C4-2B (cell line): ENCODE measurements at regions not wholly inside any gene's neighbourhood (a gene's known extent, or its start where the extent isn't known, plus 50 kb on each side); places are given as distances from the start of the nearest gene placed in this dataset.

Experiments used
- ZFX ChIP-seq: fragments of 450-650 bp; IDR thresholded peaks from 2 replicates; pipeline ENCODE4 v1.6.1; 2017
- TF ChIP-seq, protein P1 (sequence below): fragments of 450-650 bp; conservative IDR thresholded peaks from 2 replicates; pipeline ENCODE4 v1.5.1; 2017; ENCODE audit warnings: mild to moderate bottlenecking

DNA sequence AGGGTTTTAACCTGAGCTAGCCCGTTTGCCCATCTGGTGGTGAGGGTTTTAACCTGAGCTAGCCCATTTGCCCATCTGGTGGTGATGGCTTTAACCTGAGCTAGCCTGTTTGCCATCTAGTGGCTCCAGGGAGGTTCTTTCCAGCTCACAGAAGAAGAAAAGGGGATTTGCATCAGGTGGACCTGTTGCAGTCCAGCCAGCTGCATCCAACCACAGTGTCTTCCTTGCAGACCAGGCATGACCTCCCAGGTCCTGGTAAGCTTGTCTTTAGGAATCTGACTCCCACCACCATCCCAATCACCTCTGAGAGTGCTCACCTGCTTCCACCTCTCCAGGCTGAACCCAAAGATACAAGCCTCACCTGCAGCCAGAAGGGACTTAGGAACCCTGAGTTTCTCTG, 62.4 kb upstream of the EMX2 start:
- TF ChIP-seq, protein P1, sequence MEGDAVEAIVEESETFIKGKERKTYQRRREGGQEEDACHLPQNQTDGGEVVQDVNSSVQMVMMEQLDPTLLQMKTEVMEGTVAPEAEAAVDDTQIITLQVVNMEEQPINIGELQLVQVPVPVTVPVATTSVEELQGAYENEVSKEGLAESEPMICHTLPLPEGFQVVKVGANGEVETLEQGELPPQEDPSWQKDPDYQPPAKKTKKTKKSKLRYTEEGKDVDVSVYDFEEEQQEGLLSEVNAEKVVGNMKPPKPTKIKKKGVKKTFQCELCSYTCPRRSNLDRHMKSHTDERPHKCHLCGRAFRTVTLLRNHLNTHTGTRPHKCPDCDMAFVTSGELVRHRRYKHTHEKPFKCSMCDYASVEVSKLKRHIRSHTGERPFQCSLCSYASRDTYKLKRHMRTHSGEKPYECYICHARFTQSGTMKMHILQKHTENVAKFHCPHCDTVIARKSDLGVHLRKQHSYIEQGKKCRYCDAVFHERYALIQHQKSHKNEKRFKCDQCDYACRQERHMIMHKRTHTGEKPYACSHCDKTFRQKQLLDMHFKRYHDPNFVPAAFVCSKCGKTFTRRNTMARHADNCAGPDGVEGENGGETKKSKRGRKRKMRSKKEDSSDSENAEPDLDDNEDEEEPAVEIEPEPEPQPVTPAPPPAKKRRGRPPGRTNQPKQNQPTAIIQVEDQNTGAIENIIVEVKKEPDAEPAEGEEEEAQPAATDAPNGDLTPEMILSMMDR: no peak
- no peak for TF ChIP-seq ZFX
